Suppressor macrophage treated with lipopolysaccharide for 1 hour (primary cell): ENCODE measurements at regions not wholly inside any gene's neighbourhood (a gene's known extent, or its start where the extent isn't known, plus 50 kb on each side); places are given as distances from the start of the nearest gene placed in this dataset.

Experiments
- DNase-seq, 3 donors: peaks; one replicate each; pipeline ENCODE4 v3.0.0-alpha.2; 2020 to 2022

DNA sequence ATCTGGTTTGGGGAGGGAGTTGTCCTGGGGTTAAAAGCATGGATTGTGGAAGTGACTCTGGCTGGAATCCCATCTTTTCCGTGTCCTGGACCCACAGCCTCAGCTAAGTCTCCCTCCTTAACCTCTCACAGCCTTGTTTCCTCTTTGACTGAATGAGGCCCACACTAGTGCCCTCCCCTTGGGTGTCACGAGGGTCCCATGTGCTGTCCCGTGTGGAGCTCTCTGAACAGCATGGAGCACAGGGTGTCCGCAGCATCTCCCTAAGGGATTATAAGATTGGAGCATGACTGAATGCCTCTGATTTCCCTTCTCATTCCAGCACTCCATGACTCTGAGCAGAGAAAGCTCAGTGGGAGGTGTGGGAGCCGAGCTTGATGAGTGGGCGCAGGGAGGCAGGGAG is 182.5 kb downstream of the TEX29 start:
- DNase-seq, result no peak

DNA sequence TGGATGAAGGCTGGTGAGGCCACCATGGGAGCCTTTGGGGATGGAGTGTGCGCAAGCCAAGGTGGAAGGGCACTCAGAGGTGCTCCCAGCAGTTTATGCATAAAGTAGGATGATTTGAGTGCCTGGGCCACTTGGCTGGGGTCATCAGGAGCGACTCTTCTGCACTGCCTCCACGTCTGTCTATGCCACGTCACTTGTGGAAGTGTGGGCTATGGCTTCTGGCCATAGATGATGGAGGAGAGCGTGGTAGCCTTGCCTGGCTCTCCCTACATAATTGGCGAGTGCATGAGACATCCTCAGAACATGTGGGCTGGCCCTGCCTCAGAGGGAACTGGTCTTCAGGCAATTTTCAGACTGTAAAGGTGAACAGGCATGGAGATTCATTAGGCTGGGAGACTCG is 182.9 kb downstream of the TEX29 start:
- DNase-seq, result no peak

DNA sequence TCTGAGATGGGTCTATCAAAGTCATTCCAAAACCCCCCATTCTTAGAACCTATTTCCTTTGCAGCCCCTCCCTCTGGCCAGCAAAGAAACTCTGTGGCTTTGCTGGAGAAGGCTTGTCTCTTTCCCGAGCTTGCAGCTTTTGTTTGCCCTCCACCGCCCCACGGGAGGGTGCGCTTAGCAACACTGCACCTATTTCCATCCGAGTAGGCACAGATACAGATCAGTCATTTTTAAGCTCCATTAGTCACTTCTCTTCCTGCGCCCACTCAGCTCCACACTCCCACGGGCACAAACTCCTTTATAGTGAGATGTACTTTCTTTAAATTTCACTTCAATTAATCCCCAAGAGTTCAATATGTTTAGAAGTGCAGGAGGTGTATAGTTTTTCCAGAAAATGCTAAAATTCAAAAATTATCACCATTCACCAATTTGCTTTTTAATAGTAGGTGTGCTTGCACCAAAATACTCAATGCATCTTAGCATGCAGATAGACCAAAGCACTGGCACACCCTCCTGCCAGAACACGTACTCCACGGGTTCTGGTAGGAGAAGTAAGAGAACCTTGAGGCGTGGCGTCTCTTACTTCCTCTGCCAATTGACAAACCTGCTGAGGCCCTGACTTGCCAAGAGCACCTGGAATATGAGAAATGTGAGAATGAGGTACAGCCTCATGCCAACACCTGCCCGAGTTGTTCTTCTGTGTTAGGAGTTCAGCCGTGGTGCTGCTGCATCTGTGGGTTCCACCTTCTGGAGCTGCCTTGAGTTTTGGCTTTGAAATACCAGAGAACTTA is 183.7 kb downstream of the TEX29 start:
- no peak for DNase-seq

DNA sequence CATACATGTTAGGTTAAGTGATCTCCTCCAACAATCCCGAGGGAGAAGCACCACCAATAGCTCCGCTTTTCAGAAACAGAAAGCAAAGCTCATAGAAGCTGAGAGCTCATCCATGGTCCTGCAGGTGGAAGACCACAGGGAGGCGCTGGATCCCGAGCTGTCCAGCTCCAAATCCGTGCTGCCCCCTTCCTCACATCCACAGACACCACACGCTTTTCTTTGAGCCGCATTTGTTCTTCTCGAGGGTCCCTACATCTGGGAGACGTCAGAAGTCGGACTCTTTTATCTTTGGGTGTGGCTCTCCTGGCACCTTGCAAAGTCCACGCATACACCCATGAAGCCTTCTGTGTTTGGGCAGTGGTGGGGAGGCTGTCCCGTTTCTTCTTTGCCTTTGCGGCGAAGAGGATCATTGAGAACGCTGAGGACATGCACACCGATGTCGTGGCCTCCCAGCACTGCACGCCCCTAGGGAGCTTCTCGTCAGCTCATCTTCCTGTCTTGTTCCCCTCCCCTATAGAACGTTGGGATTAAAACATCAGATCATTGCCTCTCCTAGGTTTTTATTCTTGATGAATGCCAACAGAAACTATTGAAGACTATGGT is 184.8 kb downstream of the TEX29 start:
- peak in 1 of 3 donors; percentile 2 for DNase-seq

DNA sequence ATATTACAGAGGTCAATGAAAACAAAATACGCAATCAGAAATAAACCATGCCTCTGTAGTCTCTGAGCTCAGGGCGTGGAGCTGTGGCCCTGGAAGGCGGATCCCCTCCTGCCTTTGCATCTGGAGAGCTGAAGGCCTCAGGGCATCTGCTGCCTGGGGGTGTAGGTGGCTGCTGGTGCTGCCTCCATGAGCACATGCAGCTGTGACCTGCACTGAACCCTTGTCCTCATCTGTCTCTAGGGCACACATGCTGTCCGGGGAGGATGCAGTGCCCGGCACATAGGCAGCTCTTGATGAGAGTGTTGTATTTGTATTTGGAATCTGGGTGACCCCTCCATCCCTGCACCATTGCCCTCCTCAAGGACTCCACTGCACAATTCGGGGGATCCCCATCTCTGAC is 185.7 kb downstream of the TEX29 start:
- no peak for DNase-seq

DNA sequence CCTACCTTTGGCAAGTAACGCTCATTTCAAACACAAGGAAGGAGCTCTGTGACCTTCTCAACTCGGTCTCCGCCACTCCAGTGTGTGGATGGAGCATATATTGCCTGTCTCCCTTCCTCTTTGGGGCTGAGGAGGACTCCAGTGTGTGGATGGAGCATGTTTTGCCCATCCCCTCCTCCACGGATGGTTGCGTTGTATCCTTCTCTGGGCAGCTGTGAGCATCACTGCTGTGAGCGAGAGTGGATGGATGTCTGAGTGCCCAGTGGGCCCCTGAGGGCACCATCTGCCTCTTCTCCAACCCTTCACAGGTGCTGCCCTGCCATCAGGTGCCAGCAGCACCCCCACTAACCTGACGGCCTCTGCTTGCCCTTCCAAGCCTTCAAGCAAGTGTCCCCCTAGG is 186.2 kb downstream of the TEX29 start:
- no peak for DNase-seq

DNA sequence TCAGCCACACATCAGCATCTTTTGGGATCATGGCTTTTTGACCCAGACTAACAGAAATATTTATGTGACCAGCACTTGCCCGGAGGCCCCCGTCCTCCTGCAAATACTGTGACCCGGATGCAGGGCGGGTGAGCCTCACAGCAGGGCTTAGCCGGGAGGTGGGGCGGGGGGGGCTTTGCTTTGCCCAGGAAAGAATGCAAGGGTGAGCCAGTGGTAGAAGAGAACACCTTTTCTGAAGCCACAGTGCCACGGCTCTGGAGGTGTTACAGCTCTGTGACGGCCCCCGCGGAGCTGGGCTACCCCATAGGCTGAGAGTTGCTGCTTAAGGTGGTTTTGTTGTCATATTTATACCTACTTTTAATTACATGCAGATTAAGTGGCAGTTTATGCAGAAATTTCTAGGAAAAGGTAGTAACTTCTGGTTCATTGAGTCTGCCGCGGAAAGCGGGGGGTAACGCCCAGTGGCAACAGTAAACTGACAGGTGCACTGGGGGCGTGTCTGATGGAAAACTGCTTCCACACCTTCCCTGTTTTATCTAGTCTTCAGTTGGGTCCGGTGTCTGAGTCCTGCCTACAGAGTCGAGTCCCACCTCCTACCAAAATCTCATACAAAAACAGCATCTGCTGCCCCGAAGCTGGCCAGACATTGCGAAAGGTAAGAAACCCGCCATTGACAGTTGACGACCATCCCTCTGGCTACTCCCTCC is 187.9 kb downstream of the TEX29 start:
- no peak for DNase-seq

DNA sequence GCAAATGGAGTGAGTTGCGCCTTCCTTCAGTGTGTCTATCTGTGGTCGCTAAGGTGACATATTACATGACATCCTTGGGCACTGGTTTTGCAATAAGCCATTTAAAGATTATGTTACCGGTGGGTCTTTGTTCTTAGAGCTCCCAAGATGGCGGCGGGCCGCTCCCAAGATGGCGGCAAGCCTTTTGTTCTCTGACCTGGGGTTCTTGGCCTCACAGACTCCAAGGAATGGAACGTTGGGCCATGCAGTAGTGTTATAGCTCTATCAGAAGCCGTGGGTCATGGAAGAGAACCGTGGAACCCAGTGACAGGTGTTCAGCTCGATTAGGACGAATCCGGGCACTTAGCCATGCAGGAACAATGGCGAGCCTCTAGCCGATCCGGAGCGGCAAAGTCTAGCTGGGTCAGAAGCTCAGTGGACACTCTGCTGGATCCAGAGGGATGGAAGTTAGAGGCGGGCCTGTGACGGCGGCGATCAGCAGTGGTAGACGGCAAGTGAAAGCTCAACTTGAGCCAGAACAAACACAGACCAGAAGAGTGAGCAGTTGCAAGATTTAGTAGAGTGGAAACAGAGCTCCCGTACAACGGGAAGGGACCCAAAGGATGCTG is 188.6 kb downstream of the TEX29 start:
- no peak for DNase-seq

DNA sequence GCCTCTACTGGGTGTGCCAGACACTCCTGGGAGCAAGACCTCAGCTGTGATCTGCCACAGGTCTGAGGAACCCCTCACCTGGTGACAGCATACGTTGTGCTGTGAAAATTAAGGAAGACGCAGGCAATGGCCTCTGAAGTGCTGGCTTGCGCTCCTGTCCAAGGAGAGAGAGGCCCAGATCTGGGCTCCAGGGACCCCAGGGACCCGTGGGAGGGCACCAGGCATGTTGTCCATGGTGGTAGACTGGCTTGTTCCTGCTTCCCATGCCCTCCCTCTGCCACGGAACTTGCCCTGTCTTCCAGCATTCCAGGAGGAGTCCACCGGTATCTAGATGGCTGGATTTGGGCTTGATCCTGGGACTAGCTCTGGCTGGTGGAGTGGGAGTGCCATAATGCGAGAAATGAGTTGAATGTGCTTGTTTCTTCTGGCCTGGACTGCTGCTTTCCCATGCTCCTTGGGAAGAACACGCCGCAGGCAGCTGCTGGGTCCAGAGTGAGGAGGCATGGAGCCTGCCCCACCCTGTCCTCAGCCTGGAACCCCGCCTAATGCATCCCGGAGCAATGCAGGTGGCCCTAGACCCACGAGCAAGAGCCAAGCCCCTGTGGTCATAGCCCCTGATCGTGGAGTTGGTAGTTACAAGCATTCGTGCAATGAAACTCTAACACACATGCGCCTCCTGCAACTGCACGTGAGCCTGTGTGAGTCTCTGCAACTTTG is 190.2 kb downstream of the TEX29 start:
- DNase-seq, result no peak

DNA sequence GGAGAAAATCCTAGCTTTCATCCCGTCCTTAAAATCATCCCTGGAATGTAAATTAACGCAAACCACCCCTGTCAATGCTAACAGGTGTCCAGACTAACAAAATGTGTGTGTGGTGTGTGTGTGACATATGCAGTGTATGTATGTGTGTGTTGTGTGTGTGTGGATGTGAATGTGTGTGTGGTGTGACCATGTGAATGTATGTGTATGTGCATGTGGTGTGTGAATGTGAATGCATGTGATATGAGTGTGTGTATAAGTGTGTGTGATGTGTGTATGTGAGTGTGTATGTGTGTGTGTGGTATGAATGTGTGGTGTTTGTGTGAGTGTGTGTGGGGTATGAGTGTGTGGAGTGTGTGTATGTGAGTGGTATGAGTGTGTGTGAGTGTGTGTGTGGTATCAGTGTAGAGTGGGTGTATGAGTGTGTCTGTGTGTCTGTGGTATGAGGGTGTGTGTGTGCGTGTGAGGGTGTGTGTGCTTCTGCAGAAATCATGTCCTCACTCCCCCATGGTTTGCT is 190.8 kb downstream of the TEX29 start:
- no peak for DNase-seq

DNA sequence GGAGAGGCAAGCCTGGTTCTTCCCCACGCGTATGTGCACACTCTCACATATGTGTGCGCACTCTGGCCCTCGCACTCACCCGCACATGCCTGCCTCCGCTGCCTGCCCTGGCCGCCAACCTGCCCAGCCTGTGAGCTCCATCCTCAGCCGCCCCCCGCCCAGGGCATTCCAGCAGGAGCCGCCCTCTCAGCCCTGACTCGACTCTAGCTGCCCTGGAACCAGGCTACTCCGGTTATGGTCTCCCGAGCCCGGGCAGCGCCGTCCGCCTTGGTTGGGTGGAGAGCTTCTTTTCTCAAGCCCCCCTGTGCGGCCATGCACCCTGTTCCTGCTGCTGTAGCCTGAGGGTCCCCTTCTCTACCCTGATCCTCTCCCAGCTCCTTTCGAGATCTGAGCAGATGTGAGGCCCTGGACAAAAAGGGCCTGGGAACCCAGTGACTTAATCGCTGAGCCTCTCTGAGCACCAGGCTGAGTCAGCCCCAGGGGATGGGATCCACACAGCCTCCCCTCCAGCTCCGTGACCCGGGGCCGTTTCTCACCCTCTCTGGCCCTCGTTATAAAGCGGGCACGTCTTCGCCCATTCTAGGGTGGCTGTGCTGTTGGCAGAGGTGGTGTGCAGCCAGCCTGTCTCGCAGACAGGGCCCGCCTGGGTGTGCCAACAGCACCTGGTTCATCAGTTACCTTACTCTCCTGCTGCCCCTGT is 191.5 kb downstream of the TEX29 start:
- no peak for DNase-seq

DNA sequence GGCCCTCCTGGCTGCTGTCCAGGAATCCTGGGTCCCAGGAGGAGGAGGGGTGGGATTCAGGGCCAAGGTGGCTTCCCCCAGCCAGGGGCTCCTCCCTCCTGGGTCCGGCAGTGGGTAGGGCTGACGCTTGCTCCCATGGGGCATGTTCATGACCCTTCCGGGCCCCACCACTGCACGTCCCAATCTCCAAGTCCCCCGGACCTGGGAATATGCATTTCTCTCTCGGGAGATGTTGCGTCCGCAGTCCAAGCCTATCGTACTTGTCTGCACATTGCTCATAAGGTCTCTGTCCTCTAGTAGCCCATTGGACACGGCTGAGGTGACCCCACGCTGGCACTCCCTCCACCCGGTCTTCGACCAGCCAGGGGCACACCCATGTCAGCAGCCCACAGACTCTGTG is 192.3 kb downstream of the TEX29 start:
- DNase-seq, result no peak

DNA sequence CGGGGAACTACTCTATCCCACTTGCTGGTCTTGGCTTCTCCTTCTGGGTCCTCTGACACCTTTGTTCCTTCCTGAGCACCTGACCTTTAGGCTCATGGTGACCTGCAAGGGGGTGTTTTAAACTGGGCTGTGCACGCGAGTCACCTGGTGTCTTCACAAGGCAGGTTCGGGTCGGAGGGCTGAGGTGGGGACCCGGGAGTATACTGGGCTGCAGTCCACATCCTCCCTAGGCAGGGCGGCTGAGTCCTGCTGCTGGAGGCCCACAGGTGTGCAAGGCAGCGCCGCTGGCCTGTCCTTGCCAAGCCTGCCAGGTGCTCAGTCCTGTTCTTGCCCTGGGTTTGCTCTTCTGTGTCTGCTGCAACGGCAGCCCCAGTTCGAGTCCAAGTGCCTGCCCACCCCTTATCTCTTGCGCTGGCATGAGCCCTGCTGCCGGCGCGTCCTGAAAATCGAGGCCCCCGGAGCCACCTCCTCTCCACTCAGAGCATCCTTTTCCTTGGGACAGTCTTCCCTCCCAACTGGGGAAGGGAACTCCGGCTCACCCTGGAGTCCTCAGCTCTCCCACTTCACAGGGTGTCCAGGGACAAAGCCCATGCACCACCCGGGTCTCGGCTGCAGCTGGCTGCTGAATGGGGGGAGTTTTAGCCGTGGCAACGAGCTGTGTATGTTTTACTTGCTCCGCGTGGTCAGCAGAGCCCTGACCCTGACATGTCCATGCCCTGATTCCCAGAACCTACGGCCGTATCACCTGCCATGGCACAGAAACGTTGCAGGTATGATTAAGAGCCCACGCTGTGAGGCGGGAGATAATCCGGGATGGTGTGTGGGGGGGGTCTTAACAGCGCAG is 193.5 kb downstream of the TEX29 start:
- no peak for DNase-seq

DNA sequence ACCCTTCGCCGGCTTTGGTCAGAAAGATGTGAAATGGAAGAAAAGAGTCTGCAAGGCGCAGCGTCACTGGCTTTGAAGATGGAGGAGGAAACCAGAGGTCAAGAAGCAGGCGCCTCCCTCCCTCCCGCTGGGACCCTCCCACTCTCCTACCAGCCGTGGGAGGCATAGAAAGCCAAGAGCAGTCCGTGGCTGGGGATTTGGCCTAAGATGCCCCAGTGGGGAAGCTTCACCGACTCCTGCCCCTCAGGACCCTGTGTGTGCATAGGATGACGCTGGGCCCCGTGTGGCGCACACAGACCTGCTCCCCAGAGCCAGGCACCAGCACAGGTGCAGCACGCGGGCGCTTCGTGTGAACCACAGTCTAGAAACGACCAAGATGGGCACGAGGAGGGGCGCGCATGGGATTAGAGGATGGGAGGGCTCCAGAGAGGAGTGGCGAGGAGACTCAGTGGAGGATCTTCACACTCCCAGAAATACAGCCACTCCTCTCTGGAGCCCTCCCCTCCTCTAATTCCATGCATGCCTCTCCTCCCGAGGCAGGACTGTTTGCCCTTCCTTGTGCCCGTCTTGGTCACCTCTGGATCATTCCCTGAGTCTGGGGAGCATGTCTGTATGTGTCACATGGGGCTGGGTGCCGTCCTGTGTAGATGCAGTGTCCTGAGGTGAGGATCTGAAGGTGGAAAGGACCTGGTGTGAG is 194.3 kb downstream of the TEX29 start:
- DNase-seq, result no peak

DNA sequence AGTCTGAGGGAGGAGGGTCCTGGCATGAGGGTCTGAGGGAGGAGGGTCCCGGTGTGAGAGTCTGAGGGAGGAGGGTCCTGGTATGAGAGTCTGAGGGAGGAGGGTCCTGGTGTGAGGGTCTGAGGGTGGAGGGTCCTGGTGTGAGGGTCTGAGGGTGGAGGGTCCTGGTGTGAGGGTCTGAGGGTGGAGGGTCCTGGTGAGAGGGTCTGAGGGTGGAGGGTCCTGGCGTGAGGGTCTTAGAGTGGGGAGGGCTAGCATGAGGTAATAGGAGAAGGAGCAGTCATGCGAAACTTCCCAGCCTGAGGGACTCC is 194.8 kb downstream of the TEX29 start:
- DNase-seq, result no peak

DNA sequence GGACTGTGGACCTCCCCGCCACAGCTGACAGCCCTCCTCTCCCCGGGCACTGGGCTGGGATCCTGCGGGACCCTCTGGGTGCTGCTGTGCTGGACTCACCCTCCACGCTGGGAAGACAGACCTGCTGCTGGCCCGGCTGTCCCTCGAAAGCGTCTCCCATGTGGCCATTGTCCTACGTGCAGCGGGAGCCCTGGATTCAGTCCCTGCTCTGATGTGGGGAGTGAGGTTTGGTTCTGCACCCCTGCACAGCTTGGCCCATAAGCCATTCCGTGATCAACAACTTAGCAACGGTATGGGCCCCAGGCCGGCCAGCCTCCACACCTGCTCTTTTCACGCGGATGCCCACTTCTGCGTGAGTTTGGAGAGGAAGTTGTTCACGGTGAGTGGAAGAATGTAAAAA is 195.2 kb downstream of the TEX29 start:
- DNase-seq, result no peak

DNA sequence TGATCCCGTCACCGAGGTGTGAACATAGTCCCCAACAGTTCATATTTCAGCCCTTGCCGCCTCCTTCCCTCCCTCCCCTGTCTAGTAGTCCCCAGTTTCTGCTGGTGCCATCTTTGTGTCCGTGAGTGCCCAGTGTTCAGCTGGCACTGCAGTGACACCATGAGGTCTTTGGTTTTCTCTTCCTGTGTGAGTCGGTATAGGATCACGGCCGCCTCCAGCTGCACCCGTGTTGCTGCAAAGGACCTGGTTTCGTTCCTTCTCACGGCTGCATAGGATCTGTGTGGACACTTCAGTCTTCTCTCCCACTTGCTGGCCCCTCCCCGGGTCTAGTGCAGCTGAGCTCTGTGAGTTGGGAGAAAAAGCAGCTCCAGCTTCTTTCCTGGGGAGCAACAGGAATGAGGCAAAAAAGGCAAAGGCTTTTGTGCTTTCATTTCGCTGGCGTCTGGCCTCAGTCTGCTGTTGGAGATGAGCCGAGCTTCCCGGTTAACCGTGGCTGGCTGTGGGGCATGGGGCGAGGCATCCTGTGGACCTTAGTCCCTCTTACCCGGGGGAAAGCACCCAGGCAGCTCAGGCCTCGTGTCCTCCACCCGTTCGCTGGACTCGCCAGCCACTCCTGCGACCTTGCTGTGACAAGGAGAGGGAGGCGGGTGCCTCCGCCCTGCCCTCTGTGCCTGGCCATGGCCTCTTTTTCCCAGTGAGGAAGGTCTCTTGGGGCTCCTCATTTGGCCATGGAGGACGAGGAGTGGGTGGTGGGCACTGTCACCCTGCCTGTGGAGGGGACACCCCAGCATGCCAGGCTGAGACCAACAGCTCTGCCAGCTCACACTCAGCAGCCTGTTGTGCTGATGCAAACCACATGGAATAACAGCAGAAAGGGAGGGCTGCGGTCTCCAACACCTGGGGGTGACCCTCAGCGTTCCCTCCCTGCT is 196.5 kb downstream of the TEX29 start:
- DNase-seq, result no peak

DNA sequence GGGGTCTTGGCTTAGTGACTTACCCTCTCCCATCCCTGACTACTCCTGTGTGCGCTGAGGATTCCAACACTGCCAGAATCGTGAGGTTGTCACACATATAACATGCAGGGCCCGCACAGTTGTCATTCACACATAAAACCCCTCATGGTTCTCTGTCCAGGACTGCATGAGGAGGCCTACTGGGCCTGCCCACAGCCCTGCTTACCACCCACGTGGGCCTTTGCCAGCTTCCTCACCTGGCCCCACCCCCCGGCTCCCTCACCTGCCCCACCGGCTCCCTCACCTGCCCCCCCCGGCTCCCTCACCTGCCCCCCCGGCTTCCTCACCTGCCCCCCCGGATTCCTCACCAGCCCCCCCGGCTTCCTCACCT is 197.2 kb downstream of the TEX29 start:
- no peak for DNase-seq

DNA sequence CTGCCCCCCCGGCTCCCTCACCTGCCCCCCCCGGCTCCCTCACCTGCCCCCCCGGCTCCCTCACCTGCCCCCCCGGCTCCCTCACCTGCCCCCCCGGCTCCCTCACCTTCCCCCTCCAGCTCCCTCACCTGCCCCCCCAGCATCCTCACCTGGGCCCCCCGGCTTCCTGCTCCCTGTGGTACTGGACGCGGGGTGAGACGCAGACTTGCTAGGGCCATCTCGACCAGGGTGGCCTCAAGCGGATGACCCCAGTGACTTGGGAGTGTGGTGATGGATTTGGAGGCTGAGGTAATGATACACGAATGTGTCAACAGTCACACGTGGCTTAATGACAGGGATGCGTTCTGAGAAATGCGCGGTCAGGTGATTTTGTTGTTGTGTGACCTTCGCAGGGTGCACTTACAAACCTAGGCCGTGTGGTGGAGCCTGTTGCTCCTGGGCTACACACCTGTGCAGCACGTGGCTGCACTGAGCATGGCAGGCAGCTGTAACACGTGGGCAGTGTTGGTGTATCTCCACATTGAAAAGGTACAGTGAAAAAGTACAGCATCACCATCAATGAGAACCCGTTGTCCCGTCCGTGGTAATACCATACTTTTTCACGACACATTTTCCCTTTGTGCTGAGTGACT is 197.8 kb downstream of the TEX29 start:
- DNase-seq, result no peak
